GM12891 (cell line): ENCODE measurements at regions not wholly inside any gene's neighbourhood (a gene's known extent, or its start where the extent isn't known, plus 50 kb on each side); places are given as distances from the start of the nearest gene placed in this dataset.

Experiments used
- DNase-seq: peaks from one replicate; pipeline ENCODE4 v3.0.0; 2011; ENCODE audit warnings: low spot score; ENCODE audit not compliant: insufficient read length
- FAIRE-seq: peaks from 2 replicates; lab custom pipeline; 2011; peaks lifted over from hg19 to GRCh38; lab: Jason Lieb, UNC
- PAX5 ChIP-seq: IDR thresholded peaks from 2 replicates; pipeline ENCODE4 v1.6.1; 2011; ENCODE audit warnings: low read length, moderate library complexity, mild to moderate bottlenecking; ENCODE audit not compliant: insufficient read depth, severe bottlenecking
- POLR2A ChIP-seq: IDR thresholded peaks from 2 replicates; pipeline ENCODE4 v1.6.1; 2011; ENCODE audit warnings: low read depth, low read length, control low read depth
- POLR2AphosphoS5 ChIP-seq: IDR thresholded peaks from 2 replicates; pipeline ENCODE4 v1.6.1; 2011; ENCODE audit warnings: low read depth, low read length, control low read depth
- POU2F2 ChIP-seq: IDR thresholded peaks from 2 replicates; pipeline ENCODE4 v1.6.1; 2011; ENCODE audit warnings: low read depth, mild to moderate bottlenecking, control low read depth, low read length, moderate library complexity
- SPI1 ChIP-seq: IDR thresholded peaks from 2 replicates; pipeline ENCODE4 v1.6.1; 2011; ENCODE audit warnings: low read depth, low read length, control low read depth
- TAF1 ChIP-seq: IDR thresholded peaks from 2 replicates; pipeline ENCODE4 v1.6.1; 2011; ENCODE audit warnings: low read depth, low read length, control low read depth

- FAIRE-seq (no peak), DNase-seq (no peak)
- TF ChIP-seq PAX5, result no peak
- TF ChIP-seq TAF1, result no peak
- TF ChIP-seq SPI1, result no peak
- no peak for TF ChIP-seq POLR2AphosphoS5
- TF ChIP-seq POLR2A, result no peak
- TF ChIP-seq POU2F2, result no peak
Measured at GRCh38 chr1:221847676-221848075, 105.8 kb upstream of the DUSP10 start.

- TF ChIP-seq POLR2A, result no peak
- TF ChIP-seq POU2F2, result no peak
- no peak for TF ChIP-seq TAF1
- TF ChIP-seq POLR2AphosphoS5, result no peak
- TF ChIP-seq SPI1, result no peak
- no peak for TF ChIP-seq PAX5
- DNase-seq (no peak), FAIRE-seq (no peak)
Measured at GRCh38 chr1:221845650-221846371, 103.9 kb upstream of the DUSP10 start.

- TF ChIP-seq POU2F2 (no peak), TAF1 (no peak), POLR2A (no peak), POLR2AphosphoS5 (no peak), PAX5 (no peak), SPI1 (no peak)
- no peak for DNase-seq
- FAIRE-seq, result no peak
Measured at GRCh38 chr1:221841983-221842335, 100.1 kb upstream of the DUSP10 start.

GRCh38 chr1:221841251-221841982, 99.5 kb upstream of the DUSP10 start:
- TF ChIP-seq POLR2AphosphoS5 (no peak), SPI1 (no peak), POLR2A (no peak), PAX5 (no peak), POU2F2 (no peak), TAF1 (no peak)
- no peak for FAIRE-seq
- DNase-seq, result no peak

GRCh38 chr1:221840511-221841243, 98.8 kb upstream of the DUSP10 start:
- DNase-seq, result no peak
- FAIRE-seq, result peak; percentile 28
- TF ChIP-seq POU2F2 (no peak), POLR2AphosphoS5 (no peak), POLR2A (no peak), PAX5 (no peak), TAF1 (no peak), SPI1 (no peak)

GRCh38 chr1:221839782-221840395, 98.0 kb upstream of the DUSP10 start:
- DNase-seq, result no peak
- FAIRE-seq, result peak; percentile 93
- no peak for TF ChIP-seq POLR2A
- TF ChIP-seq SPI1, result no peak
- no peak for TF ChIP-seq POU2F2
- TF ChIP-seq POLR2AphosphoS5, result no peak
- TF ChIP-seq PAX5, result no peak

GRCh38 chr1:221839321-221839720, 97.4 kb upstream of the DUSP10 start:
- no peak for TF ChIP-seq PAX5
- no peak for TF ChIP-seq POLR2AphosphoS5
- TF ChIP-seq POU2F2, result no peak
- no peak for TF ChIP-seq SPI1
- TF ChIP-seq TAF1, result no peak
- no peak for TF ChIP-seq POLR2A
- no peak for FAIRE-seq
- DNase-seq, result no peak

- no peak for DNase-seq
- TF ChIP-seq POU2F2 (no peak), POLR2AphosphoS5 (no peak), SPI1 (no peak), POLR2A (no peak), TAF1 (no peak), PAX5 (no peak)
- peak; percentile 62 for FAIRE-seq
Measured at GRCh38 chr1:221837896-221838295, 96.0 kb upstream of the DUSP10 start.
